Stimulated activated CD8-positive, alpha-beta memory T cell treated with anti-CD3 and anti-CD28 coated beads, Interleukin-2, amount 100 ng/mL, for 48 hours (primary cell): ENCODE measurements at regions not wholly inside any gene's neighbourhood (a gene's known extent, or its start where the extent isn't known, plus 50 kb on each side); places are given as distances from the start of the nearest gene placed in this dataset.

Experiments
- DNase-seq, 2 donors: peaks; one replicate each; pipeline ENCODE4 v3.0.0-alpha.2; 2020; ENCODE audit warnings: low read depth in 2 of 2

- DNase-seq, result no peak
Observed at GRCh38 chr13:33626407-33626806, 191.5 kb upstream of the RFC3 start.

- DNase-seq, result no peak
Observed at GRCh38 chr13:33628662-33629061, 189.3 kb upstream of the RFC3 start.

- DNase-seq, result no peak
Observed at GRCh38 chr13:33629605-33630360, 188.2 kb upstream of the RFC3 start.

GRCh38 chr13:33633701-33634545 is 184.0 kb upstream of the RFC3 start:
- no peak for DNase-seq

GRCh38 chr13:33634546-33634982 is 183.4 kb upstream of the RFC3 start:
- no peak for DNase-seq

GRCh38 chr13:33636243-33636642 is 181.7 kb upstream of the RFC3 start:
- DNase-seq, result no peak

- DNase-seq, result no peak
Observed at GRCh38 chr13:33636955-33637670, 180.8 kb upstream of the RFC3 start.

GRCh38 chr13:33637978-33638743 is 179.8 kb upstream of the RFC3 start:
- no peak for DNase-seq

GRCh38 chr13:33639158-33639557 is 178.8 kb upstream of the RFC3 start:
- no peak for DNase-seq

- peak; percentile 7 to 17 for DNase-seq
Observed at GRCh38 chr13:33639626-33640080, 178.3 kb upstream of the RFC3 start.

- DNase-seq, result no peak
Observed at GRCh38 chr13:33640832-33641231, 177.1 kb upstream of the RFC3 start.

GRCh38 chr13:33642374-33643065 is 175.4 kb upstream of the RFC3 start:
- DNase-seq, result no peak

GRCh38 chr13:33644581-33645543 is 173.1 kb upstream of the RFC3 start:
- no peak for DNase-seq

GRCh38 chr13:33645591-33646554 is 172.1 kb upstream of the RFC3 start:
- no peak for DNase-seq

- no peak for DNase-seq
Observed at GRCh38 chr13:33649212-33649878, 168.6 kb upstream of the RFC3 start.

GRCh38 chr13:33651766-33652165 is 166.2 kb upstream of the RFC3 start:
- no peak for DNase-seq

GRCh38 chr13:33657274-33657673 is 160.7 kb upstream of the RFC3 start:
- no peak for DNase-seq

- DNase-seq, result no peak
Observed at GRCh38 chr13:33659466-33659865, 158.5 kb upstream of the RFC3 start.
